ENCODE measurements at regions not wholly inside any gene's neighbourhood (a gene's known extent, or its start where the extent isn't known, plus 50 kb on each side); places are given as distances from the start of the nearest gene placed in this dataset.

DNA sequence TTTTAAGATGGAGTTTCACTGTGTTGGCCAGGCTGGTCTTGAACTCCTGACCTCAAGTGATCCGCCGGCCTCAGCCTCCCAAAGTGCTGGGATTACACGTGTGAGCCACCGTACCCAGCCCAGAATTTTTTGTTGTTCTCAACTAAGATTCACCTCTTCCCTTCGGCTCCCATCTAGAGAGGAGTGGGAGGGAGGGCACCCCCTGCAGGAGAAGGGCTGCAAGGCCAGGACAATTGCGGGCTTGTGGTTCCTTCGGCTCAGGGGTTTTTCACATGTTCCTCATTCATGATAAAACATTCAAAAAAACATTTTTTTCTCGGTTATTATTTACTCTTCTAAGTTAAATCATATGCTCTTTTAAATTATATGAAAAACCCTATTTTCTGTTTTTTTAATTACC, 201.1 kb upstream of the LRRC4C start:
- no peak for TF ChIP-seq FOS (IDR thresholded peaks at IDR 0.05; ENCODE audit: borderline replicate concordance, insufficient read depth, low read length)
- no peak for TF ChIP-seq EZH2 (IDR thresholded peaks at IDR 0.05; ENCODE audit: borderline replicate concordance, low read depth, low read length, severe bottlenecking)
- TF ChIP-seq JUN (IDR thresholded peaks at IDR 0.05; ENCODE audit: borderline replicate concordance, insufficient read depth, insufficient read length, low read depth) = no peak
- TF ChIP-seq, protein P1, sequence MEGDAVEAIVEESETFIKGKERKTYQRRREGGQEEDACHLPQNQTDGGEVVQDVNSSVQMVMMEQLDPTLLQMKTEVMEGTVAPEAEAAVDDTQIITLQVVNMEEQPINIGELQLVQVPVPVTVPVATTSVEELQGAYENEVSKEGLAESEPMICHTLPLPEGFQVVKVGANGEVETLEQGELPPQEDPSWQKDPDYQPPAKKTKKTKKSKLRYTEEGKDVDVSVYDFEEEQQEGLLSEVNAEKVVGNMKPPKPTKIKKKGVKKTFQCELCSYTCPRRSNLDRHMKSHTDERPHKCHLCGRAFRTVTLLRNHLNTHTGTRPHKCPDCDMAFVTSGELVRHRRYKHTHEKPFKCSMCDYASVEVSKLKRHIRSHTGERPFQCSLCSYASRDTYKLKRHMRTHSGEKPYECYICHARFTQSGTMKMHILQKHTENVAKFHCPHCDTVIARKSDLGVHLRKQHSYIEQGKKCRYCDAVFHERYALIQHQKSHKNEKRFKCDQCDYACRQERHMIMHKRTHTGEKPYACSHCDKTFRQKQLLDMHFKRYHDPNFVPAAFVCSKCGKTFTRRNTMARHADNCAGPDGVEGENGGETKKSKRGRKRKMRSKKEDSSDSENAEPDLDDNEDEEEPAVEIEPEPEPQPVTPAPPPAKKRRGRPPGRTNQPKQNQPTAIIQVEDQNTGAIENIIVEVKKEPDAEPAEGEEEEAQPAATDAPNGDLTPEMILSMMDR (IDR thresholded peaks at IDR 0.05; ENCODE audit: extremely low read depth in 1 of 2, insufficient read depth in 1 of 2, low read depth in 1 of 2, low read length in 2 of 2) = no peak
- no peak for TF ChIP-seq POLR2A (IDR thresholded peaks at IDR 0.05; ENCODE audit: low read depth, low read length)
- no peak for TF ChIP-seq GATA2 (IDR thresholded peaks at IDR 0.05; ENCODE audit: insufficient read depth, insufficient read length, low read depth, low read length)
- TF ChIP-seq, protein P2, sequence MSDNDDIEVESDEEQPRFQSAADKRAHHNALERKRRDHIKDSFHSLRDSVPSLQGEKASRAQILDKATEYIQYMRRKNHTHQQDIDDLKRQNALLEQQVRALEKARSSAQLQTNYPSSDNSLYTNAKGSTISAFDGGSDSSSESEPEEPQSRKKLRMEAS (IDR thresholded peaks at IDR 0.05; ENCODE audit: insufficient read depth, insufficient read length) = no peak
- TF ChIP-seq MYC (IDR thresholded peaks at IDR 0.05; ENCODE audit: low read depth, low read length) = no peak
- TF ChIP-seq POLR2AphosphoS5 (IDR thresholded peaks at IDR 0.05; ENCODE audit: insufficient read depth, low read depth, low read length) = no peak
- Histone ChIP-seq H3K4me1 (ENCODE audit: control insufficient read depth, extremely low read depth, insufficient read depth, low read length) (no peaks in the 10 kb centered on the region), H3K36me3 (ENCODE audit: control insufficient read depth in 2 of 2, extremely low read depth in 1 of 2, insufficient read depth in 2 of 2, low read length in 2 of 2) (no peaks in the 10 kb centered on the region), H3K27me3 (ENCODE audit: control insufficient read depth in 2 of 2, insufficient read depth in 2 of 2, low read length in 2 of 2) (no peaks in the 10 kb centered on the region), H2AFZ (ENCODE audit: low read depth, low read length) (no peak overlapping the region), H3K9me3 (replicated peaks; ENCODE audit: control insufficient read depth, insufficient read depth, low read length) (peaks cover 5% of the 10 kb centered on the region), H3K9ac (replicated peaks; ENCODE audit: extremely low read depth, insufficient read depth, low read length) (no peak overlapping the region), H3K4me3 (replicated peaks in 1 of 3; ENCODE audit: insufficient read depth in 1 of 3, low read depth in 1 of 3, low read length in 3 of 3) (no peak overlapping the region), H3K27ac (ENCODE audit: insufficient read depth, low read depth, low read length) (no peak overlapping the region), H3K79me2 (ENCODE audit: control insufficient read depth, insufficient read depth, low read length) (no peaks in the 10 kb centered on the region), H4K20me1 (replicated peaks; ENCODE audit: control insufficient read depth, extremely low read depth, insufficient read depth, low read length) (no peaks in the 10 kb centered on the region), H3K4me2 (ENCODE audit: insufficient read depth, low read length) (no peak overlapping the region), H3K9me1 (replicated peaks; ENCODE audit: control insufficient read depth, extremely low read depth, insufficient read depth, low read length) (no peaks in the 10 kb centered on the region)
- dilution Hi-C loops (cut with MboI; ENCODE audit: extremely low pct_ligation_motif_present, low sequenced_read_pairs) = no loop called here
- CTCF ChIA-PET = no interaction called here
- intact Hi-C loops (cut with micrococcal nuclease) = no loop called here
- FAIRE-seq = no peak
- BruUV-seq (replicated peaks) = no TSS peak
- POLR2A ChIA-PET = no interaction called here
- no peak for DNase-seq (ENCODE audit: low read depth, low spot score)

Data from endothelial cell of umbilical vein (primary cell).